Common myeloid progenitor, CD34-positive (primary cell): ENCODE measurements at regions not wholly inside any gene's neighbourhood (a gene's known extent, or its start where the extent isn't known, plus 50 kb on each side); places are given as distances from the start of the nearest gene placed in this dataset.
"Not testable (repeated sequence)": the region's sequence is repeated elsewhere in the genome, so short reads cannot be mapped to it uniquely, and the experiment has no call there.

ENCODE experiments used
- CTCF ChIA-PET: fragments of 350-600 bp; sonication (Branson Sonifier 250); formaldehyde crosslinking; loops from one replicate; lab custom pipeline; 2021; ENCODE audit warnings: antibody characterized with exemption; lab: Charles Lee
- POLR2A ChIA-PET: fragments of 350-600 bp; sonication (Branson Sonifier 250); formaldehyde crosslinking; loops from one replicate; lab custom pipeline; 2021; ENCODE audit warnings: antibody characterized with exemption; lab: Charles Lee
- DNase-seq, 3 donors: peaks; one replicate each; pipeline versions ENCODE4 v3.0.0 to v3.0.0-alpha.2; 2013
- H3K27ac ChIP-seq, 2 experiments: 1 replicate in 1 of 2; 2 replicates in 1 of 2; pipeline ENCODE4 v1.7.0; 2013; ENCODE audit warnings: inconsistent platforms in 2 of 2, low read length in 2 of 2, mild to moderate bottlenecking in 2 of 2, low read depth in 1 of 2, moderate library complexity in 1 of 2; ENCODE audit not compliant: severe bottlenecking in 2 of 2, insufficient read depth in 1 of 2, poor library complexity in 1 of 2
- H3K27me3 ChIP-seq, 5 experiments: replicated peaks in 2 of 5; 1 replicate in 3 of 5; 2 replicates in 2 of 5; pipeline versions ENCODE4 v1.6.1 to v1.7.0; 2013; ENCODE audit warnings: low read length in 4 of 5, mild to moderate bottlenecking in 2 of 5, moderate library complexity in 2 of 5, inconsistent platforms in 1 of 5; ENCODE audit not compliant: insufficient read depth in 5 of 5, control insufficient read depth in 4 of 5
- H3K36me3 ChIP-seq, 4 experiments: 1 replicate in 2 of 4; 2 replicates in 2 of 4; pipeline versions ENCODE4 v1.6.1 to v1.7.0; 2013; ENCODE audit warnings: low read length in 3 of 4, control low read depth in 1 of 4, mild to moderate bottlenecking in 1 of 4; ENCODE audit not compliant: control insufficient read depth in 4 of 4, insufficient read depth in 4 of 4
- H3K4me1 ChIP-seq, 4 experiments: 1 replicate in 3 of 4; 2 replicates in 1 of 4; pipeline versions ENCODE4 v1.6.1 to v1.7.1; 2013; ENCODE audit warnings: low read length in 3 of 4, mild to moderate bottlenecking in 3 of 4, control low read depth in 1 of 4, inconsistent platforms in 1 of 4, moderate library complexity in 1 of 4; ENCODE audit not compliant: control insufficient read depth in 4 of 4, insufficient read depth in 4 of 4; ENCODE audit errors: control extremely low read depth in 1 of 4
- H3K4me3 ChIP-seq, 7 experiments: 1 replicate in 4 of 7; 2 replicates in 3 of 7; pipeline versions ENCODE4 v1.5.1 to v1.7.0; 2013; ENCODE audit warnings: mild to moderate bottlenecking in 7 of 7, low read length in 6 of 7, moderate library complexity in 6 of 7, inconsistent platforms in 2 of 7, low read depth in 2 of 7, control low read depth in 1 of 7; ENCODE audit not compliant: insufficient read depth in 4 of 7, control insufficient read depth in 1 of 7; ENCODE audit errors: extremely low read depth in 1 of 7
- H3K9me3 ChIP-seq, 5 experiments: 1 replicate in 4 of 5; 2 replicates in 1 of 5; pipeline versions ENCODE4 v1.6.1 to v1.7.1; 2013; ENCODE audit warnings: low read length in 4 of 5, mild to moderate bottlenecking in 2 of 5, inconsistent platforms in 1 of 5, low read depth in 1 of 5, moderate library complexity in 1 of 5; ENCODE audit not compliant: control insufficient read depth in 4 of 5, insufficient read depth in 2 of 5; ENCODE audit errors: control extremely low read depth in 1 of 5
- WGBS: methylation state at CpG from one replicate; pipeline ENCODE4 v1.1.5; 2013; ENCODE audit not compliant: insufficient coverage; 5-methylcytosine and 5-hydroxymethylcytosine counted together

DNA sequence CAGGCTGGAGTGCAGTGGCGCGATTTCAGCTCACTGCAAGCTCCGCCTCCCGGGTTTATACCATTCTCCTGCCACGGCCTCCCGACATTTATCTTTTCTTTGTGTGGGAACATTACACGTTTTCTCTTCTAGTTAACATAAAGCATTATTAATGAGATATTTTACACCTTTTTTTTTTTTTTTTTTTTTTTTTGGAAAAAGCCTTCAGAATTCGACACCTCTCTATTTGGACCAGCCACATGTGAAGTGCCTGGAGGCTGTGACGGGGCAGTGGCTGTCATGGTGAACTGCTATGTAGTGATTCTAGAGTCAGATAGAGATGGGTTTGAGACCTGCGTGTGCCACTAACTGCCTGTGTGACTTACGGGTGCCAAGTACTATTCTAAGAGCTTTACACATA lies 64.3 kb downstream of the SMIM38 start:
- H3K27ac ChIP-seq = no peak overlapping the region
- no peaks in the 10 kb centered on the region for H3K4me1 ChIP-seq
- CTCF ChIA-PET = no interaction called here
- H3K36me3 ChIP-seq = no peaks in the 10 kb centered on the region
- H3K9me3 ChIP-seq = no peaks in the 10 kb centered on the region
- DNase-seq = no peak
- H3K27me3 ChIP-seq = peaks cover 0 to 2% (median 0%) of the 10 kb centered on the region in 5 experiments
- H3K4me3 ChIP-seq = no peak overlapping the region
- POLR2A ChIA-PET = no interaction called here
- 100% methylated on average over 1 of the region's 11 CpGs for WGBS

DNA sequence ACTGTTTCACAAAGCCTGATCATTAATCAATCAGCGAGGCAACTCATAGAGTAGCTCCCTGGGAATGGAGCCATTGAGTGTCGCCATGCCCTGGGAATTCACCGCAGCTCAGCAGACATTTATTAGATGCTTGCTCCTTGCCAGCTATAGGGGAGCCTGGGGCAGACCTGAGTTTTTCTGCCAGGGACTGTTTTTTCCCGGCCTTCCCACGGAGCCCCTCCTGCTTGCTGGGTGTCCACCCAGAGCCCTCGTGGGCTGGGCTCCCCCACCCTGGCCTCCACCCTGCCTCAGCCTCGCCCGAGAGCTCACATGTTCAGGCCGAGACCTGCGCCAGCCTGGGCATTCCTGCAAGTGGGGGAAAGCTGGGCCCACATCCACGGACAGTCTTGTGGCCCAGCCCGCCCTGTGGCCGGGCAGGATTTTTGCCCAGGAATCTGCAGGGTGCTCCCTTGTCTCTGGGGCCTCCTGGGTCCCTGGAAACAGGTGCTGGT lies 64.9 kb downstream of the SMIM38 start:
- Histone ChIP-seq H3K27me3 (peaks cover 0 to 2% (median 0%) of the 10 kb centered on the region in 5 experiments), H3K4me3 (no peak overlapping the region), H3K4me1 (no peaks in the 10 kb centered on the region), H3K9me3 (no peaks in the 10 kb centered on the region), H3K36me3 (no peaks in the 10 kb centered on the region), H3K27ac (no peak overlapping the region)
- 93% methylated on average over 13 of the region's 13 CpGs for WGBS
- DNase-seq = no peak
- POLR2A ChIA-PET = no interaction called here
- CTCF ChIA-PET = no interaction called here

DNA sequence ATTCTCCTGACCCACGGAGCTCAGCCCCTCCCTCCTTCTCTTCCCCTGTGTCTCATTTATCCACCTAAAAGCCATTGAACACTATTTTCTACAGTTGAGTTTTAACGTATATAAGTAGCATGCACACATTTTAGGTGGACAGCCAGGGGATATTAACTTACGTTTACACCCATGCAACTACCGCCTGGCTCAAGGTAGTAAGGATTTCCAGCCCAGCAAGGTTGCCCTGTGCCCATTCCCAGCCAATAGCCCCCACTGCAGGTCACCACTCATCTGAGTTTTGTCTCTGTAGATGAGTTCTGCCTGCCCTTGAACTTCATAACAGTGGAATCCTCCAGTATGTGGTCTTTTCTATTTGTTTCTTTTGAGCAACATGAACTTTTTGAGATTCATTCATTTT lies 65.4 kb downstream of the SMIM38 start:
- Histone ChIP-seq H3K4me1 (no peaks in the 10 kb centered on the region), H3K9me3 (peaks cover 0 to 3% (median 0%) of the 10 kb centered on the region in 5 experiments), H3K27me3 (peaks cover 0 to 2% (median 0%) of the 10 kb centered on the region in 5 experiments), H3K4me3 (no peak overlapping the region), H3K36me3 (no peaks in the 10 kb centered on the region), H3K27ac (no peak overlapping the region)
- WGBS = 97% methylated on average over 3 of the region's 4 CpGs
- ChIA-PET POLR2A (no interaction called here), CTCF (no interaction called here)
- no peak for DNase-seq

DNA sequence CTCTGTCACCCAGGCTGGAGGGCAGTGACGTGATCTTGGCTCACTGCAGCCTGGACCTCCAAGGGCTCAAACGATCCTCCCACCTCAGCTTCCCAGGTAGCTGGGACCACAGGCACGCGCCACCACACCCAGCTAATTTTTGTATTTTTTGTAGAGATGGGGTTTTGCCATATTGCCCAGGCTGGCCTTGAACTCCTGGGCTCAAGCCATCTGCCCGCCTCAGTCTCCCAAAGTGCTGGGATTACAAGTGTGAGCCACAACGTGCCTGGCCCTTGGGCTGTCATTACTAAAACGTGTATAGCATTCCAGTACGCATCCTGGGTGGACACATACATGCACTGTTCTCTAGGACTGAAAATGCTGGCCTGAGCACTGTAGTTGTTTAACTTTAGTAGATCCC lies 65.9 kb downstream of the SMIM38 start:
- H3K4me3 ChIP-seq, H3K4me1 ChIP-seq, H3K9me3 ChIP-seq, H3K36me3 ChIP-seq, H3K27me3 ChIP-seq, H3K27ac ChIP-seq, CTCF ChIA-PET, POLR2A ChIA-PET, DNase-seq: not testable (repeated sequence)
- 91% methylated on average over 4 of the region's 8 CpGs for WGBS

DNA sequence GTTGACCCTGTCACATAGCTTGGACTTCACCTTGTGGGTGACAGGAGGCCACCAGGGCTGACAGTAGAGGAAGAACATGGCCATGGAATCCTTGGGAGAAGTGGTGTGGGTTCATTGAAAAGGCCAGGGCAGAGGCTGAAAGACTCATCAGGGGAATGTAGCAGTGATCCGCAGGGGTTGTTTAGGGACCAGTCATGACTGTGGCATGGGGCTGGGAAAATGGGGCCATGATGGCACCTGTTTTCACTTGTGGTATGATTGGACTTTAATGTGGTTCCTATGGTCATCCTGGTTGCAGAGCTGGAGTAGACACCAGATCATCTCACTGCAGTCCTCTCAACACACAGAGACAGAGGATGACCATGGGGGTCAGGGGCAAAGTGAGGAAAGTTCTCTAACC lies 66.7 kb upstream of the MYEOV start:
- no CpG with 5 or more reads among the region's 1 CpG for WGBS
- no peak overlapping the region for H3K4me3 ChIP-seq
- H3K27me3 ChIP-seq = peaks cover 0 to 2% (median 0%) of the 10 kb centered on the region in 5 experiments
- H3K36me3 ChIP-seq = no peaks in the 10 kb centered on the region
- POLR2A ChIA-PET = no interaction called here
- H3K4me1 ChIP-seq = no peaks in the 10 kb centered on the region
- CTCF ChIA-PET = no interaction called here
- no peak overlapping the region for H3K27ac ChIP-seq
- DNase-seq = no peak
- peaks cover 0 to 14% (median 5%) of the 10 kb centered on the region in 5 experiments for H3K9me3 ChIP-seq

DNA sequence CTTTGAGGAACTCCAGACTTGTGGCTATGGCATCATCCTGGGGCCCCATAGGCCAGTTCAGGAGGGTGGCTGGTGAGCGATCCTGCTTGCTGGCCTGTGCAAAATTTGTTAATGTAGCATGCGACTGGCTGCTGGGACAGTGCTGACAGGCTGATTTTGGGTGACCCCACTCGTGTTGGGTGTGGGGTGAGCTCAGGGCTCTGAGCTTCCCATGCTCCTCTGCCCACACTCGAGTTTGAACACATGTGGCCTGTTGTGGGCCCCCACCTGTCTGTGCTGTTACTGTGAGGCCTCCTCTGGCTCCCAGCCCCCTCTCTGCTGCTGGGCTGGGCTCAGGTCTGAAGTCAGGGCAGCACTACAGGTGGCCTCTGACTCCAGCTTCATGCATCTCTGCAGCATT lies 64.4 kb upstream of the MYEOV start:
- H3K27me3 ChIP-seq = peaks cover 0 to 2% (median 0%) of the 10 kb centered on the region in 5 experiments

DNA sequence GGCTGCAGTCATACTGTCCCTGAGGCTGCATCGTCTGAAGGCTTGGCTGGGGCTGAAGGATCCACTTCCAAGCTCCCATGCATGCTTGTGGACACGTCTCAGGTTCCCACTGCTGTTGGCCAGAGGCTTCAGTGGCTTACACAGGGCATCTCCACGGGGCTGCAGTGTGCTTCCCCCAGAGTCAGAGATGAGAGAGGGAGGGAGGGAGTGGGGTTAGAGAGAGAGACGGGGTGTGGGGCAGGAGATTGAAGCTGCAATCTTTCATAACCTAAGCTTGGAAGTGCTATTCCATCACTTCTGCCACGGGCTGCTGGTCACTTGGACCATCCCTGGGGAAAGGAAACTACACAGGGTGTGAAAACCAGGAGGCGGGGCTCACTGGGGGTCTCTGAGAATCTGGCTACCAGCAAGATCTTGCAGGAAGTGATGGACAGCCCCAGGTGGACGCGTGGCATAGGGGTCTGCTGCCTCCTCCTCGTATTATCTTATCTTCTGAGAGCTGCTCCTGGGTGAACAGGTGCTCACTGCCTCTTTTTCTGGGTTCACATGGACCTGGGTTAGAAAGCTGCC lies 63.0 kb upstream of the MYEOV start:
- ChIA-PET POLR2A (no interaction called here), CTCF (interaction anchor here (1.2 kb wide), 1 partner anchor 11 kb away, joined by 3 read pairs; no protein-coding TSS in a partner anchor)
- H3K9me3 ChIP-seq = peaks cover 0 to 13% (median 5%) of the 10 kb centered on the region in 5 experiments
- no peak for DNase-seq
- 94% methylated on average over 8 of the region's 9 CpGs for WGBS
- no peaks in the 10 kb centered on the region for H3K36me3 ChIP-seq
- H3K4me1 ChIP-seq = no peaks in the 10 kb centered on the region
- no peak overlapping the region for H3K27ac ChIP-seq
- H3K27me3 ChIP-seq = peaks cover 0 to 4% (median 0%) of the 10 kb centered on the region in 5 experiments
- no peak overlapping the region for H3K4me3 ChIP-seq

More for the DNA sequence above, 64.4 kb upstream of the MYEOV start:
- 90% methylated on average over 2 of the region's 4 CpGs for WGBS
- Histone ChIP-seq H3K27ac (no peak overlapping the region), H3K9me3 (peaks cover 0 to 14% (median 5%) of the 10 kb centered on the region in 5 experiments), H3K4me1 (no peaks in the 10 kb centered on the region), H3K4me3 (no peak overlapping the region), H3K36me3 (no peaks in the 10 kb centered on the region)
- CTCF ChIA-PET = no interaction called here
- POLR2A ChIA-PET = no interaction called here
- DNase-seq = no peak
